GM21390 (cell line): ENCODE measurements at regions not wholly inside any gene's neighbourhood (a gene's known extent, or its start where the extent isn't known, plus 50 kb on each side); places are given as distances from the start of the nearest gene placed in this dataset.

Source experiments
- ATAC-seq: cut with Tn5 transposase; IDR thresholded peaks from one replicate; pipeline ENCODE4 v1.9.1; 2021; ENCODE audit not compliant: unreplicated experiment

DNA sequence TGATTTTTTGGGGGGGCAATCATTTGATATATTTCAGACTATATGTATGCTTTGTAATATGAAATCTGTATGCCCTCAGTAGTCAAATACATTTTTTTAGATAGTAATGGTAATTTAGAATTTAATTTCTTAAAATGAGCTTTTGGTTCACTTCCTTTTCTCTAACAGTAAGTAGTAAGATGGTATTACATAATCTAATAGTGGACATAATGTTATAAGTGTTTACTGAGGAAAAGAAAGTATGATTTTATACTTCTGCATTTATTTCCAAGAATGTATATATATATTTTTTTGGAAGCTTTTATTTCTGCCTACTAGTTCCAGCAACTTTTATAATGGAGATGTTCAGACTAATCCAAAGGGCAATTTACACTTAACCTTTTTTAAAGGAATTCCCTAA lies 1450.7 kb upstream of the TENM3 start:
- ATAC-seq = no peak

DNA sequence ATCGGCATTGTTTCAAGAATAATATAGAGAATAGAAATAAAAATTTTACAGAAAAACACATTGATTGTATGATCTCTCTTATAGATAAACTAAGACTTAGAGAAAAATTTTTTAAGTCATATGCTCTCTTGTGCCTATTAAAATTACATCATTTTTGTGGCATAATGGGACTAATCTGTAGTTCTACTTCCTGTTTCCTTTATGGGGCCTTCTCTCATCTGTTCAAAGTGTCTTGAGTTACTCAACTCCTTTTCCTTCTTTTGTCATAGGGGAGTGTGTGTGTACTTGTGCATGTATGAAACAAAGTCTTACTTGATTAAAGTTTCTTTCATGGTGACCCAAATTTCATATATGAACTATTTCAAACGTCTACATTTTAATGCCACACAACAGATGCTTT lies 1448.9 kb upstream of the TENM3 start:
- ATAC-seq = no peak

DNA sequence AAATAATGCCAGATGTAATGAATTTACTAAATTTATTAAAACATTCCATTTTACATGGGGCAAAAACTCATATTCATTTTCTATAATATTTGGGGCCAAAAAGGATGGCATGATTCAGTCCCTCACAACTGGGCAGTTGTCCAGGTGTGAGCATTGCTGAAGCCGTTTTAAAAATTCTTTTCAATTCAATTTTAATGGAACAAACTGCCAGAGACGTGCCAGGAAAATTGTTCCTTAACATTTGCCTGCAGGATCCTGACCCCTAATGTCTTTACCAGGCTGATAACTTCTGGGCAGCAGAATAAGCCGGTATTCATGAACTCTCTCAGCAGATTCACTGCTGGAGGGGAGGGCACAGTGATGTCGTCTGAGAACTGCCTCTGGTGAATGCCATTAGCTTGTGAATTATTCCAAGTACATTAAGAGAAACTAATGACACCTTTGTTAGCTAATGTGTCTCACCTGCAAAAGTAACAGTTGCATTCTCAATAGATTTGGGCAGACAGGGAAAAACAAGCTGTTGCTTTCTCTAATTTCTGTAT lies 1445.1 kb upstream of the TENM3 start:
- ATAC-seq = no peak

DNA sequence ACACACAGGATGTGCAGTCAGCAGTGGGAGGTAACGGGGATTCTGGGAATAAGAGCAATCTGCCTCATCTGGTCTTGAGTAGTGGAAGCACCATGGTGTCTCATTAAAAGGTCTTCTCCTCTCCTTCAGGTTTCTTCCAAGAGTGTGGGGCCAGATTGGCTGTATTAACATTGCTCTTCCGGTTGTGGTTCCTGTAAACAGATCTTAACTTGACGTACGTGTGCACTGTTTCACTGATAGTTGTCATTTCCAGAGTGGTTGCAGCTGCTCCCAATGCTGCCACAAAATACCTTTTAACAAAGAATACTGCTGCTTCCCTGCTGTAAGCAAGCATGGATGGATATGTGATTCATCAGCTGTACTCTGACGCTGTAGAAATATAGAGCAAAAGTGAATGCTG lies 1443.4 kb upstream of the TENM3 start:
- ATAC-seq = no peak

DNA sequence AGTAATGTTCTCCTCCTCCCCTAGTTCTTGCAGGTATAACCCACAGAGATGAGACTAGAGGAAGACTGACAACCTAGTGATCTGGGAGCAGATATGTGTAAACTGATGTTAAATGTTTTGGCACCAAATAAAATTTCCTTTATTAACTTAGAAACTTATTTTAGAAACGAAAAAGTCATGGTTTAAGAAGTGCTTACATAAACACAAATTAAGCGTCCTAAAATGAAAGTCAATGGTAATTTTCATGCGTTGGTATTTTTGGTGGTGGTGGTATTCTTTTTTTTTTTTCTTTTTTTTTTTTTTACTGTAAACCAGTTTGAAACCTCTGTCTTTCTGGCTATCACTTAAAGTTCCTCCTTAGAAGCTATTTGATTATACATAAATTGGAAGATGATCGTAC lies 1438.1 kb upstream of the TENM3 start:
- no peak for ATAC-seq

DNA sequence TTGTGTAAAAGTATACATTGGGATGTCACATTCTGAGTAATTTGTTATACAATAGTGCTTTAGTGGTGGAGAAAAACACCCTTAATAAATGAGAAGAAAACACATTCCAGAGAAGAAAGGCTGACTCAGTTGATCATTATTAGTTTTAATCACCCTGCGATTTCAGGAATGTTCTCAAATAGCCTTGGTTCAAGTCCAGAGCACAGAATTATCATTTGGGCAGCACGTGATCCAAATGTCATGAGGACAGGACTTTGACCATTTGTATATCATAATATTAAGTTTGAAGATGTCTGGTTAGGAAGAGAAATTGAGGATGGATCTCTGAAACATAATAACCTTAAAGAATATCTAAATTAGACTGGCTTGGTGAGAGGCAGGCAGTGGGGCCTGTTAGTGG lies 1434.3 kb upstream of the TENM3 start:
- no peak for ATAC-seq

DNA sequence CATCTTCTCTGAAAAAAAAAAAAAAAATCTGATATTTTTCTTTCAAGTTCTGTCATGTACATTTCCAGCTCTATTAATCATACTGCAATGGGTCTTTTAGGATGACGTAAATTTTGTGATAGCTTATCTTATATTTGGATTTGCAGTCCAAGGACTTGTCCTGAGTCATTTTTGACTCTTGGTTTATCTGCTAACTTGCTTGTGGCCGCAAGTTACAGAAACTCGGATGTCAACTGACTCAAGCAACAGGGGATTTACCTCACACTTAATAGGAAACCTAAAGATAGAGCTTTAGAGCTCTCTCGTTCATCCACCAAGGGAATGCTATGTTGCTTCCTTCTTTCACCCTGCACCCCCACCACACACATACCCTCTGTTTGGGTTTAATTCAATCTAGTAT lies 1433.8 kb upstream of the TENM3 start:
- ATAC-seq = no peak

DNA sequence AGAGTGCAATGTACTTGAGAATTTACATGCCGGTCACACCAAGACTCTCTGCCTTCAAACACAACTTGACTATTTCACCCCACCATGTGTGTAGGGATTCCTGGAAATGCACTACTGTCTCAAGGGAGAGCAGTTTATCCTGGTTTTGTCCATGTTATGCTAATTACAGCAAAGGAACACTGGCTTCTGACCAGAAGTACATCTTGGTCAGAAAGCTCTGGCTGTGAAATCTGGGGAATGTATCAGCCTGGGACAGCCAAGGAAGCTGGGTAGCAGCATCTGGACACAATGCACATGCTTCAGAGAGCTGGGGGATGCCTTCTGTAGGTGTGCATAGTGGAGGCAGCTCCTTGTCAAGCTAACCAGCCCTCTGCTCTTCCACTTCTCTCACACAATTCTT lies 1432.6 kb upstream of the TENM3 start:
- ATAC-seq = no peak

DNA sequence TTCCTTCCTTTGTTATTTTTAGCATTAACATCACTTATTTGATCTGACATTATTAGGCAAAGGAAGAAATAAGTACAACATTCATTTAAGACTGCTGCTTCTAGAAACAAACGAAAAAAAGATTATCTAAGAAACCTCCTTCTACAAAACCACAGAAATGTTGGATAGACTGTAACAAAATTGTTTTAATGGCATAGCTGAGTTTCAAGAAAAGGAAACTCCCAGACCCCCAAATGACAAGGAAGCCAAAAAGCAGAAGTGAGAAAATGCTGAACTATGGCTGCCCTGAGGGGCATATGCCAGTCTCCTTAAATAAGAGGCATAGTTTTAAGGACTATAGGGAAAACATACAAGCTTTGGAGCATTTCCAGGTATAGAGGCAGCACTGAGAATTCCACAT lies 1431.6 kb upstream of the TENM3 start:
- no peak for ATAC-seq

DNA sequence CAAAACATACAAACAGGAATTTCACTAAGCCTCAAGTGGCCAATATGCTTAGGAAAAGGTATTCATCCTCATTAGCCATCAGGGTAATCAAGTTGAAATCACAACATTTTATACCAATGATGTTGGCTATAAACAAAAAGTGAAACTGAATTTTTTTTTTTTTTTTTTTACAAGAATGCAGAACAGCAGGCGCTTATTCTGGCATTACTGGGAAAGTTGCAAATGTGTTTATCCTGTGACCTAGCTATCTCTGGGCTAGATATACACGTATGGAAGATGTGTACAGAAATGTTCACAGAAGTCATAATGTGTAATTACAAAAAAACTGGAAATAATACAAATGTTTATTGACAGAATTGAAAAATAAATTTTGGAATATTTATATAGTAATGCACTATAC lies 1430.4 kb upstream of the TENM3 start:
- no peak for ATAC-seq

DNA sequence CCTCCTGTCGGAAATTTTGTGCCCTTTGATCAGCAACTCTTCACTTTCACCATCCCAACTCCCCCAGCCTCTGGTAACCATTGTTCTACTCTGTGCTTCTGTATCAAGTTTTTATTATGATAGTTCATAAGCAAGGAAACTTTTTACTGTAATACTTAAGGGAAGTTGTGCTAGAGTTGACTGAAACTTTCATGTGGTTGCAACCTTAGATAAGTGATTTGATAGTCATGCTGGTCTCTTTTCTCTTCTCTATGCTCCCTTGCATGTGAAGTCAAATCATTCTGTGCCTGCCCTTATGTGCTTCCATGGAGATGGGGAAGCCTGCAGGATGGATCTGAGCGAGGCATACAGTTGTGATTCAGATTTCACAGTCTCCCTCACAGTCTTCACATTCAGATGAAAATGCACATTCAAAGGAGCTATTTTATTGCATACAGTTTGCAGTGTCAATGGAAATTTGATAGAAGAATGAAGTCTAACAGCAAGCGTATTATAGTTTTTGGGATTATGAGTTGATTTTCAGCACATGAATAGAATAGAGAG lies 1428.3 kb upstream of the TENM3 start:
- ATAC-seq = no peak

DNA sequence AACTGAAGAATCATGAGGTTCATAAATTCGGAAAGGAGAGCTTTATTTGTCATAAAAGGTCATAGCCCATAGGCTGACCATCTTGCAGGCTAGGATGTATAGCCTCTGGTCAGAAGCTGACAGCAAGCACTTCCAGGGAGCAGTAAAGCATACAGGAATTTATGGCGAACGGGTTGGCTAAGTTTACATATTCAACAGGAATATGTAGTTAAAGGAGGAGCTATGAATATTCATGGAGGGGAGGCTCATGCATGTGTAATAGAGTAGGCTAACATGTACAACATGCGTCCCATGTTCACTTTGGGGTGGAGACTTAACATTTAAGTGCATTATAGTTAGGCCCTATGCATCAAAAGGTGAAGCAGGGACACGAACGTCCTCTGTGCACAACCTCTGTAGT lies 1425.7 kb upstream of the TENM3 start:
- no peak for ATAC-seq

DNA sequence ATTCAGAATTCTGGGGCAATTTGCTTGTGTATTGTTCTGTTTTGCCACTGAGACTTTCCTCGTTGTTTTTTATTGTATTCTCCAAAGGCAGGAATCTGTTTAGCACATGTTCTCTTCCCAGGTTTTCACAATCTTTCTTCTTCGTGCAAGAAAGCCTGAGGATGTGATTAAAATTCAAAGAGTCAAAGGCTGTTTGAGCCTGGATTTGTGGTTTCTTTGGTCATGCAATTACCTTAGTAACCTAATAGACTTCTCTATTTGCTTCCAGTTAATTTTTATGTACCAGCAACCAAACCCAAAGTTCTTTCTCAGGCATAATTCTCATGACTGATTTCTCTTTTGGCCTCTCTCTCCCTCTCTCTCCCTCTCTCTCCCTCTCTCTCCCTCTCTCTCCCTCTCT lies 1420.1 kb upstream of the TENM3 start:
- no peak for ATAC-seq

DNA sequence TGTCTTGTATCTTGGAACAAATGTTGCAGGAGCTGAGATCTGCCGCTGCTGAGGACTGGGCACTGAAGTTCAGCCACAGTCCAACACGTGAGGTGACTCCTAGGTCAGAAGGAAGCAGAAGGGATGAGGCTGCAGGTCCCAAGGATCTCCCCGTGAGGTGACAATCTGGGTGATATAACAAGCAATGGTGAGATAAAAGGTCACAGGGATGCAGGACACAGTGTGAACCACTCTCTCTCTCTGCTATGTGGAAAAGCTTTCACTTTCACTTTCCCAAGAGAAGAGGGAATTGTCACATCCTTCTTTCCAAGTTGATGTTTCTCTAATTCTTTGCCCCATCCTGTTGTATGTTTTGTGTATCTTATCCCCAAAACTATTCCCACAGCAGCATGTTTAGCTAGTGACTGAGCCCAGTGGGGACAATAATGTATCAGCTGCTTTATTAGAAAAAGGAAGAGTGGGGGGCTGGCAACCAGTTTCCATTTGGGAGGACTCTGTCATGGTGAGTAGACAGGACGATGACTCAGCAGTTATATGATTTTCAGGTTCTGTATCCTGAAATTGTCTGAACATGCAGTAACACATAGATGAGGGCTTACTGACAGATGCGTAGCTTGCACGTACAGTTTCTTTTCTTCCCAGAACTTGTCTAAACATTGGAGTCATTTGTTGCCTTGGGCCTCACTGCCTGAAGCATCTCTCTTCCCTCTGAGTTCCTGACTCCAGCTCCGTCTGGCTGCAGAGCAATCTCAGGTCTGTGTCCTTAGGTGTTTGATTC lies 1415.8 kb upstream of the TENM3 start:
- no peak for ATAC-seq

DNA sequence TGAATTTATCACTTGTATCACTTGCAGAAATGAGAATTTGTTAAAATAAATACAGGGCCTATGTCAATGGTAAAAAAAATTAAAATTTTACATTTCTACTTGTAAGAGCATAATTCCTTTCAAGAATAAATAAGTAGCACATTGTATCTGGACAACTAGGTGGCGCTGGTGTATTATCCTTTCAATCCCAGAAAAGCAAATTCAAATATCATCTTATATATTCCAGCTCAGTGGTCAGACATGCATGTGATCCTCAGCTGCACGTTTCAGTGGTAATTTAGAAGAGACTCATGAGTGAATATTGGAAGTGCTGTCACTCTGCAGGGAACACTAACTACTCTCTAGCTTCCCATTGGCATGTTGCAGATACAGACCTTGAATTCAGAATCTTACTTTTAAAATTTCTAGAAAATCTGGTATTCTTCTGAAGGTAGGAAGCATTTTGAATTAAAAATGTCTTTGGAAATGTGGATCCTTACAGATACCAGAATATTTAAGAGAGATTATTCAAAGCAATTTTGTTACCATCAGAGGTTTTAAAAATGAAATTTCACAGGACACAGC lies 1414.7 kb upstream of the TENM3 start:
- no peak for ATAC-seq

DNA sequence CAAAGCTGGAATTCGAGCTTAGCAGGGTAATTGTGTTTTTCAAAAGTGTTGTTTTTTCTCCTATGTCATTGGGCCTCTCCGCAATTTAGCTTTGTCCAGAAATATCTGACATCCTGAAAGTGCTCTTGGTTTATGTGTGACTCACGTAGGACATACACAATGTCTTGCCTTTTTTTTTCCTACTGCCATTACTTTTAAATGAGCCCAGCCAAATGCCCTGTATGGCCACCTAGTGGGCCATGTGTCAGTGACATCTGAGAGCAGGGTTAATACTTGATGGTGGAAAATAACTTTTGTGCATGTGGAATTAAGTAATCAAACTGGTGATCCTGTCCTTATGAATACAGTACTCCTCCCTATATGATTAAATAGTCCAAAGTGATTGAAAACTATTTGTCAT lies 1411.1 kb upstream of the TENM3 start:
- ATAC-seq = no peak

DNA sequence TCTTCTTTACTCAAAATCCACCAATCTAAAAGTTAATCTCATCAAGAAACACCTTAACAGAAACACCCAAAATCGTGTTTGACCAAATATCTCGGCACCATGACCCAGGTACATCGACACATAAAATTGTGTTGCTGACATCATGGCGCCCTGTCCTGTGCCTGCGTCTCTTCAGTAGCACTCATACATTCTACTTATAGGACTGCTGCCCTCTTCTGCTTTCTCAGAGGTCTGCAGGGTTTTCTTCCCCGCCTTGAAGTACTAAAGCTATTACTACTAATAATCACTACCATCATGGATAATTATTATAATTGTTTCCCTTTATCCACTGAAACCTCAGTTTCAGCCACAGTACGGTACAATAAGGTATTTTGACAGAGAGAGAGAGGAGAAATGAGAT lies 1403.1 kb upstream of the TENM3 start:
- no peak for ATAC-seq

DNA sequence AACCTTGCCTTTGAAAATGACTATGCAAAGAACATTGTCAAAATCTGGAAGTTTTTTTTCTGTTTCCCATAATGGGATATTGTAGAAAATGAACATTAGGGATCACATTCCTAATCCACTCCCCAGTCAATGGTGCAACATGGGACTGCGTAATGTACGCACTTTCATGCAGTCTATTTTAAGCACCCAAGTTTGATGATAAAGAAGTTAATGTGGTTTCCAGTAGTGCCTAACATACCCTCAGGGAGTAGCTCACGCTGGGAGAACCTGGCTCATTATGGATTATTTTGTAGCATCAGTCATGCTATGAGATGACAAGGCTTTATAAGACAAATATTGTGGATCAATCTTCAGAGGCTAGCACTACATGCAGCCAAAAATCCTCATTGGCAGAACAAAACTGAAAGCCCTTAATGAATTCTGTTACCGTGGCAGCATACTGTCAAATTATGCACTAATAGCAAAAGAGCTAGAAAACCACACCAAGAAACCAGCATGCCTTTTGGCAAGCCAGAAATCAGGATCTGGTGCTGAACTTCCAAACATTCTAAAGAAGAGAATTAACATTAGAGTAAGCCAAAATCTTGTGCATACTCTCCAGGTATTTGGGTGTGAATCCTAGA lies 1392.8 kb upstream of the TENM3 start:
- ATAC-seq = no peak

DNA sequence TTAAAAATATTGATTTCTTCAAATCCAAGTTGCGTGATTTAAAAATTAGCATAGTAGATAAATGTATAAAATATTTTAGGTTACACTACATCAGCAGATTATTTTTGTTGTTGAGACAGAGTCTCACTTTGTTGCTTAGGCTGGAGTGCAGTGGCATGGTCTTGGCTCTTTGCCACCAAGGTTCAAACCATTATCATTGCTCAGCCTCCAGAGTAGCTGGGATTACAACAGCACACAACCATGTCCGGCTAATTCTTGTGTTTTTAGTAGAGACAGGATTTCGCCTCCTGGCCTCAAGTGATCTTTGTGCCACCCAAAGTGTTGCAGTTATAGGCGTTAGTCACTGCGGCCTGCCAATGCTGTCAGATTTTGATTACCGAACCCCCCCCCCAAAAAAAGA lies 1390.5 kb upstream of the TENM3 start:
- ATAC-seq = no peak

DNA sequence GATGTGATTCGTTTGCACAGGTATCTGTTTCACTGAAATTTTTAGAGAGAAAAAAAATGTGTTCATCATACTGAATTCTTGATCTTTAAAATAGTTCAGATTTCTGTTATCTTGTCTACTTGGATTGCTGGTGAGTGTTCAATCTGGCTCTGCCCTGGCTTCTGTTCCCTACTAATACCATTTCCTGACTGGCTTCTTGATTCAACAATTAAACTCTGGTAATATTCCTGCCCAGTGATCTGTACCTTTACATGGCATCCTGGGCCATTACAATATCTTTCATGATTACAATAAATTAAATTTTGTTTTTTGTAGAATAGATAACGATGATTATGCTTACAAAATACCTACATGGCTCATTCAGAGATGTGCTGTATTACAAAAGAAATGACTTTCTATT lies 1388.0 kb upstream of the TENM3 start:
- no peak for ATAC-seq

DNA sequence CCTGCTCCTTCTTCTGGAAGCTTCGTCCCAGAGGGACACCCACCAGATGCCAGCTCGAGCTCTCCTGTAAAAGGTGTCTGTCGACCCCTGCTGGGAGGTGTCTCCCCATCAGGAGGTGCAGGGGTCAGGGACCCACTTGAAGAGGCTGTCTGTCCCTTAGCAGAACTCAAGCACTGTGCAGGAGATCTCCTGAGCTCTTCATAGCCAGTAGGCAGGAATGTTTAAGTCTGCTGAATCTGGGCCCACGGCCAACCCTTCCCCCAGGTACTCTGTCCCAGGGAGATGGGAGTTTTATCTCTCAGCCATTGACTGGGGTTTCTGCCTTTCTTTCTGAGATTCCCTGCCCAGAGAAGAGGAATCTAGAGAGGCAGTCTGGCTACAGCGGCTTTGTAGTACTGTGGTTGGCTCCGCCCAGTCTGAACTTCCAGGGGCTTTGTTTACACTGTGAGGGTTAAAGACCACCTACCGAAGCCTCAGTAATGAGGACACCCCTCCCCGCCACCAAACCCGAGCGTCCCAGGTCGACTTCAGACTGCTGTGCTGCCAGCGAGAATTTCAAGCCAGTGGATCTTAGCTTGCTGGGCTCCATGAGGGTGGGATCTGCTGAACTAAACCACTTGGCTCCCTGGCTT lies 1383.0 kb upstream of the TENM3 start:
- ATAC-seq = no peak

DNA sequence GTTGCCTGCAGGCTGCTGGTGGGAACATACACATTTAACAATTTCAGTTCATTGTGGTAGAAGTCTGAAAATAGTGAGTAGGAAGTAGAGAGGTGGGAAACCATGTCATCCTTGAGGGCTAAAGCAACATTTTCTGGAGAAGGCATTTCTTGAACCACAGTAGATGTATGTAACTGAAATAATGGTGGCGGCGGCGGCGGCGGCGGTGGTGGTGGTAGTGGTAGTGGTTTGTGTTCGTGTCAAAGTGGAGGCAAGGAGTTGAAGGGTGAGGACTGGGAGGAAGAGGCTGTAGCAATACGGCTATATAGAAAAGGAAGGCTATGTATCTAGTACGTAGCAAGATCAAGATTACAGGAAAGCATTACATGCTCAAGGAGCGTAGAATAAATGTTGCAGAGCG lies 1381.6 kb upstream of the TENM3 start:
- no peak for ATAC-seq
